ENCODE measurements at regions not wholly inside any gene's neighbourhood (a gene's known extent, or its start where the extent isn't known, plus 50 kb on each side); places are given as distances from the start of the nearest gene placed in this dataset.

GRCh38 chr1:55352811-55353180 lies 137.6 kb upstream of the USP24 start:
- DNase-seq (ENCODE audit: low read depth in 2 of 2) = no peak

GRCh38 chr1:55352080-55352810 lies 137.1 kb upstream of the USP24 start:
- DNase-seq (ENCODE audit: low read depth in 2 of 2) = no peak

- DNase-seq (ENCODE audit: low read depth in 2 of 2) = no peak
Observed at GRCh38 chr1:55348356-55348755, 133.2 kb upstream of the USP24 start.

GRCh38 chr1:55347866-55348265 lies 132.7 kb upstream of the USP24 start:
- peak in 1 of 2 donors; percentile 24 for DNase-seq (ENCODE audit: low read depth in 2 of 2)

- no peak for DNase-seq (ENCODE audit: low read depth in 2 of 2)
Observed at GRCh38 chr1:55347041-55347440, 131.9 kb upstream of the USP24 start.

- no peak for DNase-seq (ENCODE audit: low read depth in 2 of 2)
Observed at GRCh38 chr1:55346586-55346985, 131.4 kb upstream of the USP24 start.

GRCh38 chr1:55339681-55340080 lies 124.5 kb upstream of the USP24 start:
- DNase-seq (ENCODE audit: low read depth in 2 of 2) = no peak

GRCh38 chr1:55338448-55338820 lies 123.3 kb upstream of the USP24 start:
- DNase-seq (ENCODE audit: low read depth in 2 of 2) = no peak

GRCh38 chr1:55337801-55338447 lies 122.8 kb upstream of the USP24 start:
- peak; percentile 59 to 87 for DNase-seq (ENCODE audit: low read depth in 2 of 2)

GRCh38 chr1:55334797-55335196 lies 119.6 kb upstream of the USP24 start:
- no peak for DNase-seq (ENCODE audit: low read depth in 2 of 2)

- DNase-seq (ENCODE audit: low read depth in 2 of 2) = peak in 1 of 2 donors; percentile 67
Observed at GRCh38 chr1:55334160-55334559, 119.0 kb upstream of the USP24 start.

GRCh38 chr1:55333461-55333860 lies 118.3 kb upstream of the USP24 start:
- DNase-seq (ENCODE audit: low read depth in 2 of 2) = no peak

GRCh38 chr1:55331351-55331750 lies 116.2 kb upstream of the USP24 start:
- no peak for DNase-seq (ENCODE audit: low read depth in 2 of 2)

- DNase-seq (ENCODE audit: low read depth in 2 of 2) = no peak
Observed at GRCh38 chr1:55329808-55330432, 114.8 kb upstream of the USP24 start.

GRCh38 chr1:55329091-55329490 lies 113.9 kb upstream of the USP24 start:
- DNase-seq (ENCODE audit: low read depth in 2 of 2) = peak; percentile 60 to 64

- DNase-seq (ENCODE audit: low read depth in 2 of 2) = no peak
Observed at GRCh38 chr1:55326496-55327243, 111.5 kb upstream of the USP24 start.

- no peak for DNase-seq (ENCODE audit: low read depth in 2 of 2)
Observed at GRCh38 chr1:55323760-55324159, 108.6 kb upstream of the USP24 start.

- peak in 1 of 2 donors; percentile 40 for DNase-seq (ENCODE audit: low read depth in 2 of 2)
Observed at GRCh38 chr1:55322842-55323241, 107.7 kb upstream of the USP24 start.

- peak; percentile 46 to 53 for DNase-seq (ENCODE audit: low read depth in 2 of 2)
Observed at GRCh38 chr1:55321942-55322341, 106.8 kb upstream of the USP24 start.

GRCh38 chr1:55320891-55321290 lies 105.7 kb upstream of the USP24 start:
- no peak for DNase-seq (ENCODE audit: low read depth in 2 of 2)

GRCh38 chr1:55318116-55318817 lies 103.1 kb upstream of the USP24 start:
- peak in 1 of 2 donors; percentile 86 for DNase-seq (ENCODE audit: low read depth in 2 of 2)

- no peak for DNase-seq (ENCODE audit: low read depth in 2 of 2)
Observed at GRCh38 chr1:55317673-55318072, 102.5 kb upstream of the USP24 start.
